HepG2 (cell line): ENCODE measurements at regions not wholly inside any gene's neighbourhood (a gene's known extent, or its start where the extent isn't known, plus 50 kb on each side); places are given as distances from the start of the nearest gene placed in this dataset.

Source experiments
- ATAC-seq: fragments of 200-7000 bp; cut with Tn5 transposase; 3 replicates; pipeline ENCODE4 v1.9.1; 2020; ENCODE audit warnings: mild to moderate bottlenecking, moderate library complexity
- BruUV-seq: library from RNA; stranded (reverse); fragments of 400-500 nt; replicated peaks from 2 replicates; lab custom pipeline; 2021; lab: Mats Ljungman, UMichigan
- CTCF ChIA-PET: fragments of 300-600 bp; formaldehyde crosslinking; extraction: SDS; loops from one replicate; lab custom pipeline; 2021; ENCODE audit warnings: low total read pairs, inconsistent platforms, low intra/inter-chr PET ratio; lab: Yijun Ruan, JAX
- POLR2A ChIA-PET: fragments of 350-600 bp; sonication (Branson Sonifier 250); formaldehyde crosslinking; loops from one replicate; lab custom pipeline; 2020; ENCODE audit warnings: antibody characterized with exemption, inconsistent platforms; lab: Yijun Ruan, JAX
- DNase-seq: peaks from one replicate; pipeline ENCODE4 v3.0.0-alpha.2; 2015; ENCODE audit warnings: low spot score
- FAIRE-seq: peaks from 3 replicates; lab custom pipeline; 2011; peaks lifted over from hg19 to GRCh38; lab: Jason Lieb, UNC
- H2AFZ ChIP-seq: one replicate; pipeline ENCODE4 v1.6.1; 2011; ENCODE audit warnings: low read length, inconsistent platforms
- H3K27ac ChIP-seq: fragments of 300-600 bp; 3 replicates; pipeline ENCODE4 v1.8.0; 2011; ENCODE audit warnings: mixed run types, mild to moderate bottlenecking, mixed read lengths, low read length, inconsistent platforms; ENCODE audit not compliant: insufficient read depth; ENCODE audit errors: extremely low read length
- H3K27me3 ChIP-seq, 2 experiments: fragments of 200-600 bp in 1 of 2; 2 replicates in 1 of 2; 3 replicates in 1 of 2; pipeline versions ENCODE4 v1.6.0 to v1.8.0; 2011; ENCODE audit warnings: low read length in 2 of 2, mild to moderate bottlenecking in 2 of 2, moderate library complexity in 2 of 2, inconsistent platforms in 1 of 2; ENCODE audit not compliant: insufficient read depth in 2 of 2, control insufficient read depth in 1 of 2
- H3K36me3 ChIP-seq, 2 experiments: fragments of 200-600 bp in 1 of 2; replicated peaks in 1 of 2; 2 replicates in 1 of 2; 3 replicates in 1 of 2; pipeline versions ENCODE4 v1.5.1 to v1.8.0; 2011; ENCODE audit warnings: low read length in 2 of 2, inconsistent platforms in 1 of 2; ENCODE audit not compliant: insufficient read depth in 2 of 2, control insufficient read depth in 1 of 2
- H3K4me1 ChIP-seq: 2 replicates; pipeline ENCODE4 v1.5.1; 2012; ENCODE audit warnings: low read length, inconsistent platforms; ENCODE audit not compliant: insufficient read depth
- H3K4me2 ChIP-seq: 2 replicates; pipeline ENCODE4 v1.6.0; 2011; ENCODE audit warnings: low read depth, low read length, inconsistent platforms
- H3K4me3 ChIP-seq, 3 experiments: fragments of 200-600 bp in 1 of 3; sonication (generic), shearing (Covaris generic) in 1 of 3; replicated peaks in 1 of 3; 2 replicates each; pipeline ENCODE4 v1.5.1; 2011 to 2016; ENCODE audit warnings: low read length in 3 of 3, inconsistent platforms in 2 of 3, low read depth in 2 of 3, mild to moderate bottlenecking in 2 of 3, control low read depth in 1 of 3, mixed read lengths in 1 of 3; ENCODE audit not compliant: insufficient read depth in 1 of 3
- H3K79me2 ChIP-seq: one replicate; pipeline ENCODE4 v1.6.1; 2011; ENCODE audit warnings: low read length, inconsistent platforms; ENCODE audit not compliant: insufficient read depth
- H3K9ac ChIP-seq: 2 replicates; pipeline ENCODE4 v1.6.0; 2011; ENCODE audit warnings: mild to moderate bottlenecking, low read depth, low read length, inconsistent platforms; ENCODE audit not compliant: insufficient read depth
- H3K9me3 ChIP-seq: 2 replicates; pipeline ENCODE4 v1.5.1; 2012; ENCODE audit warnings: mild to moderate bottlenecking, low read length
- H4K20me1 ChIP-seq: 2 replicates; pipeline ENCODE4 v1.6.0; 2011; ENCODE audit warnings: inconsistent platforms, mild to moderate bottlenecking, low read length, moderate library complexity; ENCODE audit not compliant: insufficient read depth
- MAFG ChIP-seq: sonication (generic); formaldehyde crosslinking; IDR thresholded peaks from 2 replicates; pipeline ENCODE4 v1.5.1; 2020; ENCODE audit warnings: mild to moderate bottlenecking, missing genetic modification reagents
- NFYB ChIP-seq: sonication (generic); formaldehyde crosslinking; IDR thresholded peaks from 2 replicates; pipeline ENCODE4 v1.4.0; 2020; ENCODE audit warnings: missing genetic modification reagents
- SKI ChIP-seq: fragments of 450-650 bp; IDR thresholded peaks from one replicate; pipeline ENCODE4 v1.6.1; 2018; ENCODE audit warnings: mild to moderate bottlenecking; ENCODE audit not compliant: partially characterized antibody
- SP2 ChIP-seq: sonication (generic); formaldehyde crosslinking; IDR thresholded peaks from 2 replicates; pipeline ENCODE4 v1.5.1; 2020; ENCODE audit warnings: mild to moderate bottlenecking, missing genetic modification reagents
- ZNF160 ChIP-seq: sonication (generic); formaldehyde crosslinking; IDR thresholded peaks from 2 replicates; pipeline ENCODE4 v1.8.0; 2022; ENCODE audit warnings: mild to moderate bottlenecking, inconsistent platforms, missing genetic modification reagents
- WGBS: methylation state at CpG from one replicate; pipeline ENCODE4 v1.1.6; 2017; ENCODE audit warnings: low lambda C conversion rate; 5-methylcytosine and 5-hydroxymethylcytosine counted together
- in situ Hi-C: cut with HindIII; loops from 2 replicates; pipeline ENCODE4 v1.10.0; 2017; ENCODE audit warnings: low pct_unique_long_range_greater_than_20kb; ENCODE audit not compliant: extremely low pct_ligation_motif_present
- intact Hi-C: fragments of 100-400 bp; cut with micrococcal nuclease; formaldehyde crosslinking; loops from one replicate; pipeline ENCODE4 v1.10.0; 2022; ENCODE audit not compliant: unreplicated experiment
- TF ChIP-seq, protein P1 (sequence below): IDR thresholded peaks from 2 replicates; pipeline ENCODE4 v1.6.1; 2016; ENCODE audit warnings: low read depth, control low read depth
- TF ChIP-seq, protein P2 (sequence below): sonication (generic); formaldehyde crosslinking; IDR thresholded peaks from 2 replicates; pipeline ENCODE4 v1.8.0; 2022; ENCODE audit warnings: mild to moderate bottlenecking, missing genetic modification reagents; ENCODE audit not compliant: insufficient replicate concordance
- TF ChIP-seq, protein P3 (sequence below): sonication (generic); formaldehyde crosslinking; IDR thresholded peaks from 2 replicates; pipeline ENCODE4 v1.5.0; 2020; ENCODE audit warnings: mild to moderate bottlenecking, missing genetic modification reagents
- TF ChIP-seq, protein P4 (sequence below): IDR thresholded peaks from 2 replicates; pipeline ENCODE4 v1.6.1; 2016; ENCODE audit warnings: control low read depth
- TF ChIP-seq, protein P5 (sequence below): sonication (generic); formaldehyde crosslinking; IDR thresholded peaks from 2 replicates; pipeline ENCODE4 v1.9.0; 2022; ENCODE audit warnings: missing genetic modification reagents, mild to moderate bottlenecking, borderline replicate concordance

DNA sequence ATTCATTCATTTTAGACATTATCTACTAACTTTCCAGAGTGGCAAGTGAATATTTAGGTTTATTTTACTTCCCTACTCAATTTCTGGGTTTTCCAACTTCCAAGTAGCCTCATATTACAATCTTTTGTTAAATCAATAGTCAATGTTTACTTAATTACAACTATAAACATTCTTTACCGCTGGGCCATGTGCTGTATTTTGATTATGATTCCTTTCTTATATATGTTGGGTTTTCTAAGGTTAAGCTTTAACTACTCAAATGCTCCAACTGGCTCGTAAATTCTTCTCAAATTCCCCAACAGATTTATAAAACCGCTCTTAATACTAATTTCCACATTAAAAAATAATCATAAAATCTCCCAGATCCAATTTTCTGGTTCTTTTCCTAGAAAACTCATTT, 110.1 kb upstream of the ABCA1 start (continued):
- TF ChIP-seq, protein P1, sequence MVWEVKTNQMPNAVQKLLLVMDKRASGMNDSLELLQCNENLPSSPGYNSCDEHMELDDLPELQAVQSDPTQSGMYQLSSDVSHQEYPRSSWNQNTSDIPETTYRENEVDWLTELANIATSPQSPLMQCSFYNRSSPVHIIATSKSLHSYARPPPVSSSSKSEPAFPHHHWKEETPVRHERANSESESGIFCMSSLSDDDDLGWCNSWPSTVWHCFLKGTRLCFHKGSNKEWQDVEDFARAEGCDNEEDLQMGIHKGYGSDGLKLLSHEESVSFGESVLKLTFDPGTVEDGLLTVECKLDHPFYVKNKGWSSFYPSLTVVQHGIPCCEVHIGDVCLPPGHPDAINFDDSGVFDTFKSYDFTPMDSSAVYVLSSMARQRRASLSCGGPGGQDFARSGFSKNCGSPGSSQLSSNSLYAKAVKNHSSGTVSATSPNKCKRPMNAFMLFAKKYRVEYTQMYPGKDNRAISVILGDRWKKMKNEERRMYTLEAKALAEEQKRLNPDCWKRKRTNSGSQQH (CRISPR knock-in tag): no peak
- TF ChIP-seq NFYB: no peak
- TF ChIP-seq SKI: no peak
- TF ChIP-seq, all 625 proteins: peak for 0

DNA sequence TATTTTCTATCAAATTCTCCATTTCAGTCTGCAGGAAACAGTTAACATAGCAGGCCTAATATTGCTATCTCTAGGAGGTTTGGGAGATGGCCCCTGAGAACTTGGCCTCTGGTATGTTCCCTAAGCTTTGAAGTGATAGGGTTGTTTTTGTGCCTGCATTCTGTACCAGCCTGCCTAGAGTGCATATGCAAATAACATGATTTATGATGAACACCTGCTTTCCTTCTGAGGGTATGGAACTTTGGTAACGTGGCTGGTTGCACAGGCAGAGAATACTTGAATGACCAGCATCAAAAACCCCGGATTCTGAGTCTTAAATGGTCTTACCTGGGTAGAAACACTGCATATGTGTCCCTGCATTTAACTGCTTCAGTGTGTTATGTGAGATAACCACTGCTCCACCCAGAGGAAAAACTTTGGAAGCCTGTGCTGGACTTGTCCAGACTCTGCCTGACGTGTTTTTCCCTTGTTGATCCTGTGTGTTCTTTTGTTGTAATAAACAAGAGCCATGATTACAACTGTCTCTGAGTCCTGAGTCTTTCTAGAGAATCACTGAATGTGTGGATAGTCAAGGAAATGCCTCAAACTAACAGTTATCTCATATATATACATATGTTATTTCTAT, 111.3 kb upstream of the ABCA1 start:
- 3% methylated on average over 3 of the region's 3 CpGs for WGBS
- Histone ChIP-seq H3K9me3 (no peaks in the 10 kb centered on the region), H4K20me1 (no peaks in the 10 kb centered on the region), H2AFZ (no peak overlapping the region), H3K27me3 (no peaks in the 10 kb centered on the region), H3K79me2 (no peaks in the 10 kb centered on the region), H3K4me2 (no peak overlapping the region), H3K36me3 (no peaks in the 10 kb centered on the region), H3K9ac (no peak overlapping the region), H3K4me1 (no peaks in the 10 kb centered on the region), H3K4me3 (no peak overlapping the region), H3K27ac (no peak overlapping the region)
- DNase-seq (no peak), FAIRE-seq (no peak), ATAC-seq (no peak)
- in situ Hi-C loops: no loop called here
- intact Hi-C loops: no loop called here
- POLR2A ChIA-PET: interaction anchor here (0.6 kb wide), 1 partner anchor 27 kb away, joined by 3 read pairs; no protein-coding TSS in a partner anchor
- BruUV-seq: no TSS peak
- CTCF ChIA-PET: no interaction called here
- TF ChIP-seq, protein P2, sequence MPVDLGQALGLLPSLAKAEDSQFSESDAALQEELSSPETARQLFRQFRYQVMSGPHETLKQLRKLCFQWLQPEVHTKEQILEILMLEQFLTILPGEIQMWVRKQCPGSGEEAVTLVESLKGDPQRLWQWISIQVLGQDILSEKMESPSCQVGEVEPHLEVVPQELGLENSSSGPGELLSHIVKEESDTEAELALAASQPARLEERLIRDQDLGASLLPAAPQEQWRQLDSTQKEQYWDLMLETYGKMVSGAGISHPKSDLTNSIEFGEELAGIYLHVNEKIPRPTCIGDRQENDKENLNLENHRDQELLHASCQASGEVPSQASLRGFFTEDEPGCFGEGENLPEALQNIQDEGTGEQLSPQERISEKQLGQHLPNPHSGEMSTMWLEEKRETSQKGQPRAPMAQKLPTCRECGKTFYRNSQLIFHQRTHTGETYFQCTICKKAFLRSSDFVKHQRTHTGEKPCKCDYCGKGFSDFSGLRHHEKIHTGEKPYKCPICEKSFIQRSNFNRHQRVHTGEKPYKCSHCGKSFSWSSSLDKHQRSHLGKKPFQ: no peak
- no peak for TF ChIP-seq MAFG (CRISPR knock-in tag)
- TF ChIP-seq, protein P3, sequence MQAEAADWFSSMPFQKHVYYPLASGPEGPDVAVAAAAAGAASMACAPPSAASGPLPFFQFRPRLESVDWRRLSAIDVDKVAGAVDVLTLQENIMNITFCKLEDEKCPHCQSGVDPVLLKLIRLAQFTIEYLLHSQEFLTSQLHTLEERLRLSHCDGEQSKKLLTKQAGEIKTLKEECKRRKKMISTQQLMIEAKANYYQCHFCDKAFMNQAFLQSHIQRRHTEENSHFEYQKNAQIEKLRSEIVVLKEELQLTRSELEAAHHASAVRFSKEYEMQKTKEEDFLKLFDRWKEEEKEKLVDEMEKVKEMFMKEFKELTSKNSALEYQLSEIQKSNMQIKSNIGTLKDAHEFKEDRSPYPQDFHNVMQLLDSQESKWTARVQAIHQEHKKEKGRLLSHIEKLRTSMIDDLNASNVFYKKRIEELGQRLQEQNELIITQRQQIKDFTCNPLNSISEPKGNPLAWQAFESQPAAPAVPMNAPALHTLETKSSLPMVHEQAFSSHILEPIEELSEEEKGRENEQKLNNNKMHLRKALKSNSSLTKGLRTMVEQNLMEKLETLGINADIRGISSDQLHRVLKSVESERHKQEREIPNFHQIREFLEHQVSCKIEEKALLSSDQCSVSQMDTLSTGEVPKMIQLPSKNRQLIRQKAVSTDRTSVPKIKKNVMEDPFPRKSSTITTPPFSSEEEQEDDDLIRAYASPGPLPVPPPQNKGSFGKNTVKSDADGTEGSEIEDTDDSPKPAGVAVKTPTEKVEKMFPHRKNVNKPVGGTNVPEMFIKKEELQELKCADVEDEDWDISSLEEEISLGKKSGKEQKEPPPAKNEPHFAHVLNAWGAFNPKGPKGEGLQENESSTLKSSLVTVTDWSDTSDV (CRISPR knock-in tag): no peak
- TF ChIP-seq, protein P4, sequence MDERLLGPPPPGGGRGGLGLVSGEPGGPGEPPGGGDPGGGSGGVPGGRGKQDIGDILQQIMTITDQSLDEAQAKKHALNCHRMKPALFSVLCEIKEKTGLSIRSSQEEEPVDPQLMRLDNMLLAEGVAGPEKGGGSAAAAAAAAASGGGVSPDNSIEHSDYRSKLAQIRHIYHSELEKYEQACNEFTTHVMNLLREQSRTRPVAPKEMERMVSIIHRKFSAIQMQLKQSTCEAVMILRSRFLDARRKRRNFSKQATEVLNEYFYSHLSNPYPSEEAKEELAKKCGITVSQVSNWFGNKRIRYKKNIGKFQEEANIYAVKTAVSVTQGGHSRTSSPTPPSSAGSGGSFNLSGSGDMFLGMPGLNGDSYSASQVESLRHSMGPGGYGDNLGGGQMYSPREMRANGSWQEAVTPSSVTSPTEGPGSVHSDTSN (CRISPR knock-in tag): no peak
- TF ChIP-seq, protein P5, sequence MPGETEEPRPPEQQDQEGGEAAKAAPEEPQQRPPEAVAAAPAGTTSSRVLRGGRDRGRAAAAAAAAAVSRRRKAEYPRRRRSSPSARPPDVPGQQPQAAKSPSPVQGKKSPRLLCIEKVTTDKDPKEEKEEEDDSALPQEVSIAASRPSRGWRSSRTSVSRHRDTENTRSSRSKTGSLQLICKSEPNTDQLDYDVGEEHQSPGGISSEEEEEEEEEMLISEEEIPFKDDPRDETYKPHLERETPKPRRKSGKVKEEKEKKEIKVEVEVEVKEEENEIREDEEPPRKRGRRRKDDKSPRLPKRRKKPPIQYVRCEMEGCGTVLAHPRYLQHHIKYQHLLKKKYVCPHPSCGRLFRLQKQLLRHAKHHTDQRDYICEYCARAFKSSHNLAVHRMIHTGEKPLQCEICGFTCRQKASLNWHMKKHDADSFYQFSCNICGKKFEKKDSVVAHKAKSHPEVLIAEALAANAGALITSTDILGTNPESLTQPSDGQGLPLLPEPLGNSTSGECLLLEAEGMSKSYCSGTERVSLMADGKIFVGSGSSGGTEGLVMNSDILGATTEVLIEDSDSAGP (CRISPR knock-in tag): no peak
- no peak for TF ChIP-seq SP2 (CRISPR knock-in tag)
- TF ChIP-seq ZNF160: no peak
